GM13976 (cell line): ENCODE measurements at regions not wholly inside any gene's neighbourhood (a gene's known extent, or its start where the extent isn't known, plus 50 kb on each side); places are given as distances from the start of the nearest gene placed in this dataset.

ENCODE experiments used
- DNase-seq: peaks from one replicate; pipeline ENCODE4 v3.0.0; 2012; ENCODE audit warnings: low spot score
- in situ Hi-C: fragments of 300-500 bp; cut with MboI; formaldehyde crosslinking; loops from one replicate; pipeline ENCODE4 v1.12.0; 2022; ENCODE audit warnings: low sequenced_read_pairs, mixed read lengths, inconsistent platforms; ENCODE audit not compliant: unreplicated experiment
- TF ChIP-seq, protein P1 (sequence below): IDR thresholded peaks from 2 replicates; pipeline ENCODE4 v1.5.1; 2012; ENCODE audit warnings: borderline replicate concordance, mild to moderate bottlenecking; ENCODE audit not compliant: insufficient read depth; ENCODE audit errors: extremely low read depth, missing control alignments, control extremely low read depth

DNA sequence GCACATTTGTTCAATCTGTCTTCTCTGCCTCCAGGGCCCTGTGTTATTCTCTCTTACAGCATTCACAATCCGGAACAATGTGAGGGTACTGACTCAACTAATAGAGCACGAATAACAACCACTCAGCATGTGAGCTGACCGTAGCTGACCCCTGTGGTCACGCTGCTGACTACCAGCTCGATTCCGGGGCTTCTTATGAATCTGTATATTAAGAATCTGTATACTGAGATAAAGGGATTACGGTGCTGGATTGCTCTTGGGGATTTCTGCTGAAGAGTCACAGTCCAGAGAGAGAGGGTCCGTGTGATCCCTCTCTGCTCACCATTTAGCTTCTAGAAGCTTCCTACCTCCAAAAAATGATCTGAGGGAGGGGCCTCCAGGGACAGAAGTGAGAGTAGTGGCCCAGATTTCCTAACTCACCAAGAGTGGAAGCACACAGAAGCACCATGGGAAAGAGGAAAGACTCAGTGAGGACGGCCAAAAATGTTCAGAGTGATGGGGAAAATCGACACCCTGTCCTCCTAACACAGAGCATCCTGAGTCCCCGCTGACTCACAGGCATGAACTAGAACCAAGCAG, 156.2 kb downstream of the THBS2 start:
- no peak for DNase-seq
- TF ChIP-seq, protein P1, sequence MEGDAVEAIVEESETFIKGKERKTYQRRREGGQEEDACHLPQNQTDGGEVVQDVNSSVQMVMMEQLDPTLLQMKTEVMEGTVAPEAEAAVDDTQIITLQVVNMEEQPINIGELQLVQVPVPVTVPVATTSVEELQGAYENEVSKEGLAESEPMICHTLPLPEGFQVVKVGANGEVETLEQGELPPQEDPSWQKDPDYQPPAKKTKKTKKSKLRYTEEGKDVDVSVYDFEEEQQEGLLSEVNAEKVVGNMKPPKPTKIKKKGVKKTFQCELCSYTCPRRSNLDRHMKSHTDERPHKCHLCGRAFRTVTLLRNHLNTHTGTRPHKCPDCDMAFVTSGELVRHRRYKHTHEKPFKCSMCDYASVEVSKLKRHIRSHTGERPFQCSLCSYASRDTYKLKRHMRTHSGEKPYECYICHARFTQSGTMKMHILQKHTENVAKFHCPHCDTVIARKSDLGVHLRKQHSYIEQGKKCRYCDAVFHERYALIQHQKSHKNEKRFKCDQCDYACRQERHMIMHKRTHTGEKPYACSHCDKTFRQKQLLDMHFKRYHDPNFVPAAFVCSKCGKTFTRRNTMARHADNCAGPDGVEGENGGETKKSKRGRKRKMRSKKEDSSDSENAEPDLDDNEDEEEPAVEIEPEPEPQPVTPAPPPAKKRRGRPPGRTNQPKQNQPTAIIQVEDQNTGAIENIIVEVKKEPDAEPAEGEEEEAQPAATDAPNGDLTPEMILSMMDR, result no peak
- in situ Hi-C loops, result no loop called here

DNA sequence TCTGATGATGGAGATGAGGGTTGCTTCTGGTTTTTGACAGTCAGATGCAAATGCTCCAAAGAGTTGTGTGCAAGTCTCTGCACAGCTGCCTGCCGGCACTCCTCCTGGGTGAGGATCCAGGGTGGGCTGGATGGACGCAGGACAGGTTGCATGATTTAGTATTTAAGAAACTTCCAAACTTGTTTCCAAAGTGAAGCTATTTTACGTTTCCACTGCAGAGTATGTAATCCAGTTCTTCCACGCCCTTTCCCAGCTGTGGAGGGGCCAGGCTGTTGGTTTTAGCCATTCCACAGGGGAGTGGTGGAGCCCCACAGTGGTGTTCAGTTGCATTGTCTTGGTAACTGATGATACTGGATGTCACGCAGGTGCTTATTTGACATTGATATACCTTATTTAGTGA, 157.3 kb downstream of the THBS2 start:
- no peak for DNase-seq
- in situ Hi-C loops, result no loop called here
- TF ChIP-seq, protein P1, result no peak

DNA sequence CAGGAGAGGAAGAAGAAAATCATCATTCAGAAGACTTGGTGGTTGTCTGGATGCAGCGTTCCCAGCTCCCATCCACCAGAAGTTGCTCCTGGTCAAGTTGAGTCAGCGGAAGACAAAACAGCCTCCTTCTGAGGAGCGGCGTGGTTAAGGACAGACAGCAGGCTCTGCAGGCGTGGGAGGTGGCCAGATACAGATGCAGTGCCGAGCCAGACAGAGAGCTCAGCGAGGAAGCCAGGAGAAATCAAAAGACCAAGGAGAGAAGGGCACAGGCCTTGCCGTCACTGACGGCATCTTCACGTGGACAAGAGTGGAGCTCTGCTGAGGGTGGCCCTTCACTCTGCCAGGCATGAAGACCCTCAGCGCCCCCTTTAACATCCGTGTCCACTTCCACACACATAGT, 158.5 kb downstream of the THBS2 start:
- TF ChIP-seq, protein P1, result no peak
- DNase-seq, result no peak
- in situ Hi-C loops, result no loop called here

DNA sequence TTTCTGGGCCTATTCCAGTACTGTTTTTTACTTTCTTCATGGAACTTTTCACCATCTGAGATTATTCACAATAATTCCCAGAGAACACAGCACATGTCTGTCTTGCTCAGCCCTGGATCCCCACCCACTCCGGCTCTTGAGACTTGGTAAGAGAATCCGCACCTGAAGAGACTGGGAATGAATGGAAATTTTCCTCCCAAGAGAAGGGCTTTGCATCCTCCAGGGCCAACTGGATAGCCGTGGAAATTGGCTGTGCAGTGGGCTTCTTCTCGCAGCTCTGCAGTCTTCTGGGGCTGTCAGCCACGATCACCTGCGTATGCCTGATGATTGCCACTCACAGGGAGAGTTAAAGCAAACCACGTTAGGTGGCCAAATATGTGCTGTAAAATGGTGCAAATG, 159.1 kb downstream of the THBS2 start:
- TF ChIP-seq, protein P1, result no peak
- in situ Hi-C loops, result no loop called here
- DNase-seq, result no peak

DNA sequence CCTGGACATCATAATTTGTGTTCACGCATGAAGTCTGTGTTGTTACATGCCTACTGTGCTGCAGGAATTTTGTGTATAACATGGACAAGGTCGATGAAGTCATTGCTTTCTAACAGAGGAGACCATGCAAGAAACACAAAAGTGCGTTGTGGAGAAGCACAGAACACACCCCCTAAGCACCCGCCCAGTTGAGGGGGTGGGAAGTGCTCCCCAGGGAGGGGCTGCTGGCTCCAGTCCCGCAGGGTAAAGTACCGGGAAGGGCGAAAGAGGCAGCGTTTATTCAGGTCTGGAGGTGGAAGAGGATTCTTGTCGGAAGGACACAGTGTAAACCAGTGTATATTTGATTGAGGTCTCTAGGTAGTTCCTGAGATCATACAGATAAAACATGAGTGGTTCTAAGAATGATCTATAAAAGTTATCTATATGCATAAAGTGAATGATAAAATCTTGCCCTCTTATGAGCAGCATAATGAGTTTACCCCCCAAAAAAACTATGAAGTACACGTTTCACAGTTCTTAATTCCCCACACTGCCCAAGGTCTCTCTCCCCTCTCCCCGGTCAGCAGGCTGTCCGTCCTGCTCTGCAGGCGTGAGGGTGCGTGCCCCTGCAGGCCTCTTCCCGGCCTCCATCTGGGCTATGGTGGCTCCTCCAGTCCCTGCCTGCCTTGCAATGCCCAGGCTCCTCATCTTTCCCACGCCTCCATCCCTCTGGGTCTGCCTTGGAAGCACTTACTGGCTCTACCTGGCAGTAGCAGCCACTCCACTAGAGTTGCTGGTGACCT, 159.7 kb downstream of the THBS2 start:
- no peak for DNase-seq
- TF ChIP-seq, protein P1, result no peak
- in situ Hi-C loops, result no loop called here

DNA sequence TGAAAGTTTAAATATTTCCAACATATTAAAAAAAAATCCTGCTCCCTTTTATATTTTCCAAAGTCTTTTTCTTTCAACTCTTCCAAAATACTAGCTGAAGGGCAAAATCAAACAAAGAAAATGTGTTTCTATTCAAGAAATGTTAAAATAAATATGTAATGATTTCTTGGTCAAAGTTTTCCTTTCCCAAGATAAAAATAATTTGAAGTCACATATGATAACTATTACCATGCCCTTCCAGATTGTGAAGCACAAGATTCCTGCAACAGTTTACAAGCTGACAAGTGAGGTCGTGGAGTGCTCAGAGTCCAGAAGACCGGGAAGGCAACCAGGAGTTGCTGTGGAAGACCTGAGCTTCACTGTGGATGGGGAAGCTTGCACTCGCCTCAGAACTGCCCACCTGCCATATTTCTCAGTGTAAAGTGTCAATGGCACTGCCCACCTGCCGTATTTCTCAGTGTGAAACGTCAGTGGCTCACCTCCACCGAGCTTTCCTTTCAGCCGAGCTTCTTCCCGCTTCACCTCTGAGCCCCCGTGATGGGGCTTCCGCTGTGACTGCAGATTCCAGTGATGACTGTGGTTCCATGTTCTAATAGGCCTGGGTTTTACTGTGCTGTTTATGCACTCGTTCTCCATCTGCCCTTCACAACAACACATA, 160.5 kb downstream of the THBS2 start:
- TF ChIP-seq, protein P1, result no peak
- no peak for DNase-seq
- in situ Hi-C loops, result no loop called here
